AG04449 (cell line): ENCODE measurements at regions not wholly inside any gene's neighbourhood (a gene's known extent, or its start where the extent isn't known, plus 50 kb on each side); places are given as distances from the start of the nearest gene placed in this dataset.

Experiments used
- CTCF ChIA-PET: fragments of 350-600 bp; formaldehyde crosslinking; extraction: SDS; loops from one replicate; lab custom pipeline; 2021; ENCODE audit warnings: antibody characterized with exemption; lab: Yijun Ruan, JAX
- POLR2A ChIA-PET: fragments of 400-600, 350-600 bp; formaldehyde crosslinking; extraction: SDS; loops from one replicate; lab custom pipeline; 2020; ENCODE audit warnings: antibody characterized with exemption, inconsistent platforms; lab: Yijun Ruan, JAX
- DNase-seq: peaks from one replicate; pipeline ENCODE4 v3.0.0-alpha.2; 2010; ENCODE audit warnings: low read depth, low spot score
- H3K4me3 ChIP-seq: 2 replicates; pipeline ENCODE4 v1.5.1; 2011; ENCODE audit warnings: low read depth, mild to moderate bottlenecking, control low read depth, low read length
- CTCF ChIP-seq: IDR thresholded peaks from one replicate; pipeline ENCODE4 v1.5.1; 2011; ENCODE audit warnings: mild to moderate bottlenecking, moderate library complexity, low read length, control low read depth, inconsistent platforms; ENCODE audit not compliant: insufficient read depth; ENCODE audit errors: missing control alignments

GRCh38 chr5:144684899-144685298, 514.2 kb downstream of the KCTD16 start:
- TF ChIP-seq CTCF: no peak
- ChIA-PET POLR2A (no interaction called here), CTCF (interaction anchor here (1.0 kb wide), 1 partner anchor 217 kb away, joined by 4 read pairs; no protein-coding TSS in a partner anchor)
- DNase-seq: no peak
- H3K4me3 ChIP-seq: no peak overlapping the region

GRCh38 chr5:144680711-144681110, 510.0 kb downstream of the KCTD16 start:
- H3K4me3 ChIP-seq: no peak overlapping the region
- DNase-seq: no peak
- no peak for TF ChIP-seq CTCF
- ChIA-PET POLR2A (no interaction called here), CTCF (no interaction called here)

DNA sequence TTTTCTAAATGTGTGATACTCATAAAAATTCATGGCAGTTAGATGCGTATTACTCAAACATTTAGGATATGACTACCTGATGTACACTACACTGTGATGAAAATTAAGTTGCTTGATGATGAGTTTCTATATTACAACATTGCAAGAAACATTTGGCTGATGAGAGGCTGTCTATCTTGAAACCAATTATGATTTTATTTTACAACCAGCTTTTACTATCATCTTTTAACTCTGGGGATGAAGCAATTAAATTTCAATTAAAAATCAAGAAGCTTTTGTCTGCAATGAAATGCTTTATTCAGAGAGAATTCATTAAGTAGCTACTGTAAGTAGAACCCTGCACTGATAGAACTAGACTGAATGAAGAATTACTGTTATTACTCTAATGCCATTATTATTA, 500.4 kb downstream of the KCTD16 start:
- DNase-seq: no peak
- ChIA-PET POLR2A (no interaction called here), CTCF (no interaction called here)
- H3K4me3 ChIP-seq: no peak overlapping the region
- TF ChIP-seq CTCF: no peak

DNA sequence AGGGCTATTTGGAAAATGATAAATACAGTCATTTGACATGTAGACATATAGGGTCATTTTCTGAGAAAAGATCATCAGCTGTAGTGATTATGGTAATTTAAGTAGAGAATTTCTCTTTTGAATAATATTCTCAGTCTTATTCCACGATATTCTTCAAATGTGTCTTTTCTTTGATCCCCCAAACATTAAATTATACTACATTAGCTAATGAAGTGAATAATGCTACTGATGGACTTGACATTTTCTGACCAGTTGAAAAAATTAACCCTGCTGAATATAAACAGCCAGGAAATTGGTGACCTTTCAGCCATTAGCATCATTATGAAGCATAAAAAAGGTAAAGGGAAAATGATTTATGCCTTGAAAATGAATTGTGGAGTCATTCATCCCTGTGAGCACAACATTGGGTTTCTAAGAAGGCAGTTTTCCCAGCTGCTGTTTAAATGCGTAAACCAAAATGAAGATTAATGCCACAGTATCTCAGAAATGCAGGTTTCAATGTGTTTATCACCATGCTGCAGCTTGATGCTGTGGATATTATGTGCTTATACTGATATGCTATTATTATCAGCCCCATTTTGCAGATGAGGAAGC, 489.1 kb downstream of the KCTD16 start:
- TF ChIP-seq CTCF: no peak
- CTCF ChIA-PET: interaction anchor here (1.4 kb wide), 1 partner anchor 10 kb away, joined by 3 read pairs; no protein-coding TSS in a partner anchor
- H3K4me3 ChIP-seq: no peak overlapping the region
- POLR2A ChIA-PET: no interaction called here
- DNase-seq: no peak

DNA sequence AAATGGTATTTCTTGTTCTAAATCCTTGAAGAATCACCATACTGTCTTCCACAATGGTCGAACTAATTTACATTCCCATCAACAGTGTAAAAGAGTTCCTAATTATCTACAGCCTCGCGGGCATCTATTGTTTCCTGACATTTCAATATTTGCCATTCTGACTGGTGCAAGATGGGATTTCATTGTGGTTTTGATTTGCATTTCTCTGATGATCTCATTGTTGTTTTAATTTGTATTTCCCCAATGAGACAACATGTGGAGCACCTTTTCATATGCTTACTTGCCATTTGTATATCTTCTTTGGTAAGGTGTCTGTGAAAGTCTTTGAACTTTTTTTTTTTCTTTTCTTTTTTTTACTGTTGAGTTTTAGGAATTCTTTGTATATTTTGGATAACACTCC, 473.6 kb downstream of the KCTD16 start:
- POLR2A ChIA-PET: no interaction called here
- CTCF ChIA-PET: no interaction called here
- DNase-seq: no peak
- no peak overlapping the region for H3K4me3 ChIP-seq
- TF ChIP-seq CTCF: no peak

- DNase-seq: no peak
- no peak for TF ChIP-seq CTCF
- no peak overlapping the region for H3K4me3 ChIP-seq
- ChIA-PET POLR2A (no interaction called here), CTCF (no interaction called here)
Observed at GRCh38 chr5:144638787-144639186, 468.1 kb downstream of the KCTD16 start.
